HL-60 (cell line): ENCODE measurements at regions not wholly inside any gene's neighbourhood (a gene's known extent, or its start where the extent isn't known, plus 50 kb on each side); places are given as distances from the start of the nearest gene placed in this dataset.

Experiments
- CTCF ChIP-seq: IDR thresholded peaks from one replicate; pipeline ENCODE4 v1.5.1; 2011; ENCODE audit warnings: low read length, control low read depth, inconsistent platforms; ENCODE audit not compliant: insufficient read depth
- POLR2AphosphoS5 ChIP-seq: IDR thresholded peaks from 2 replicates; pipeline ENCODE4 v1.6.1; 2012; ENCODE audit warnings: low read depth
- REST ChIP-seq: IDR thresholded peaks from 2 replicates; pipeline ENCODE4 v1.6.1; 2012; ENCODE audit warnings: low read depth; ENCODE audit not compliant: insufficient replicate concordance

- TF ChIP-seq CTCF: no peak
- no peak for TF ChIP-seq REST
- TF ChIP-seq POLR2AphosphoS5: no peak
These were observed 723.5 kb upstream of the SGO1 start for GRCh38 chr3:20909511-20909910.
